ENCODE measurements at regions not wholly inside any gene's neighbourhood (a gene's known extent, or its start where the extent isn't known, plus 50 kb on each side); places are given as distances from the start of the nearest gene placed in this dataset.
"Not testable (repeated sequence)": the region's sequence is repeated elsewhere in the genome, so short reads cannot be mapped to it uniquely, and the experiment has no call there.

DNA sequence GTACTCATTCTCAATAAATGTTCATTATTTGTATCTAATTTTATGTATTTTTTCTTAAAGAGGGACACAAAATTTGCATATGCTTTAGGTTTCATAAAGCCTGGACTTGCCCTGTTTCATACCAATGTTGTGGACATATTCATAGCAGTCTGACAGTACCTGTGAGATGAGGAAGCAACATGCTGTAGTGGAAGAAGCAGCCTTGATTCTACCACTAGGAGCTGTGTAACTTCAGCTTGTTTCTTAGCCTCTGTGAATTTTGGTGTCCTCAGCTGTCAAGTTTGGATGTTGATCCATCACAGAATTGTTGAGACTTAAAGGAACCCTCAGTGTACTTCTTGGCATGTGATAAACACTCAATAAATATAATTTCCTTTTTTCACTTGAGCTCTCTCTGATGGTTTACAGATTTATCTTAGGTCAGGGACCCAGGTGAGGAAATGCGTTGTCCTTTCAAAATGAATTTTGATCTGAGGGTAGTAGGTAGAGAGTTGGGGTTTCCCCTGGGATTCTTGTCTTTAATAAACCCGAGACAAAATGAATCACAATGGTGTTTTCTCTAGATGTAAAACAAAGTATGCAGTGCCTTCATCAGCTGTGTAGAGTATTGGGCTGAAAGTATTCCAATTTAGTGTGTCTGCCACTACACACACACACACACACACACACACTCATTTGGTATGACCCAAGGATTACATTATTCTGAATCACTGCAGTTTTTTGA, 152.1 kb downstream of the KCNRG start:
- H3K4me3 ChIP-seq (ENCODE audit: low read length) = no peak overlapping the region
- TF ChIP-seq, protein P1, sequence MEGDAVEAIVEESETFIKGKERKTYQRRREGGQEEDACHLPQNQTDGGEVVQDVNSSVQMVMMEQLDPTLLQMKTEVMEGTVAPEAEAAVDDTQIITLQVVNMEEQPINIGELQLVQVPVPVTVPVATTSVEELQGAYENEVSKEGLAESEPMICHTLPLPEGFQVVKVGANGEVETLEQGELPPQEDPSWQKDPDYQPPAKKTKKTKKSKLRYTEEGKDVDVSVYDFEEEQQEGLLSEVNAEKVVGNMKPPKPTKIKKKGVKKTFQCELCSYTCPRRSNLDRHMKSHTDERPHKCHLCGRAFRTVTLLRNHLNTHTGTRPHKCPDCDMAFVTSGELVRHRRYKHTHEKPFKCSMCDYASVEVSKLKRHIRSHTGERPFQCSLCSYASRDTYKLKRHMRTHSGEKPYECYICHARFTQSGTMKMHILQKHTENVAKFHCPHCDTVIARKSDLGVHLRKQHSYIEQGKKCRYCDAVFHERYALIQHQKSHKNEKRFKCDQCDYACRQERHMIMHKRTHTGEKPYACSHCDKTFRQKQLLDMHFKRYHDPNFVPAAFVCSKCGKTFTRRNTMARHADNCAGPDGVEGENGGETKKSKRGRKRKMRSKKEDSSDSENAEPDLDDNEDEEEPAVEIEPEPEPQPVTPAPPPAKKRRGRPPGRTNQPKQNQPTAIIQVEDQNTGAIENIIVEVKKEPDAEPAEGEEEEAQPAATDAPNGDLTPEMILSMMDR (conservative IDR thresholded peaks at IDR 0.05; ENCODE audit: low read depth, low read length) = no peak
- no peak for DNase-seq (ENCODE audit: low read depth)

DNA sequence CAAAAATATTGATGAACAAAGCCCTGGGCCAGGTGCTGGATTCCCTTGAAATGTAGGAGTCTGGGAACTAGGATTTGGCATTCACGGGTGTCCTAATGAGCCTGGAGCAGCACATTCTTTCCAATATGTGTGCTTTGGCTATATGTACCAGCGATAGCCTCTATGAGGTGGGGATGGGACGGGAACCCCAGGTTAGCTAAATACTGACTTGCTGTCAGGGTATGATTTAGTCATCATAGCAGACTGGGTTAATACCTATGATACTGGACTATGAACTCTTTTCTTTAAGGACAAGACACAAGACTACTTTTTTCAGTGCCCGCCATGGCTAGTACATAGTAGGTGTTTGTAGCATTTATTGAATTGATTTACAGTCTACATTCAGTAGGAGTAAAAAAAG, 152.7 kb downstream of the KCNRG start:
- DNase-seq (ENCODE audit: low read depth) = no peak
- H3K4me3 ChIP-seq (ENCODE audit: low read length) = no peak overlapping the region
- TF ChIP-seq, protein P1 (conservative IDR thresholded peaks at IDR 0.05; ENCODE audit: low read depth, low read length) = no peak

DNA sequence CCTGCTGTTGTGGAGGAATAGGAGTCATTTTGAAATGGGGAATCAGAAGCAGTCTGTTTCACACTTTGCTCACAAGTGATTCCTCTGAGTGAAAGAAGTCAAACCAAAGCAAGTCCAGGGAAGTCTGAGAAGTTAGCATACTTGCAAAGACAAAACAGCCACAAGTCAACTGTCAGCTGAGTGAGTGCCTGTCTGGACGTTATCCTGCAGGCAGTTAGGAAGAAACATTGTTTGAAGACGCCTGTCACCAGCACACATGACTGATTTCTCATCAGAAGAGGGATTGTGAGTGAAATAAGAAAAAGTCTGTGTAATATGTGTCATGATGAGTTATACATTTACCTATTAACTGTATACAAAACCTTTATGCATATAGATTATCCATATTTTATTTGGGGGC, 153.5 kb downstream of the KCNRG start:
- TF ChIP-seq, protein P1 (conservative IDR thresholded peaks at IDR 0.05; ENCODE audit: low read depth, low read length) = no peak
- H3K4me3 ChIP-seq (ENCODE audit: low read length) = no peak overlapping the region
- DNase-seq (ENCODE audit: low read depth) = no peak

DNA sequence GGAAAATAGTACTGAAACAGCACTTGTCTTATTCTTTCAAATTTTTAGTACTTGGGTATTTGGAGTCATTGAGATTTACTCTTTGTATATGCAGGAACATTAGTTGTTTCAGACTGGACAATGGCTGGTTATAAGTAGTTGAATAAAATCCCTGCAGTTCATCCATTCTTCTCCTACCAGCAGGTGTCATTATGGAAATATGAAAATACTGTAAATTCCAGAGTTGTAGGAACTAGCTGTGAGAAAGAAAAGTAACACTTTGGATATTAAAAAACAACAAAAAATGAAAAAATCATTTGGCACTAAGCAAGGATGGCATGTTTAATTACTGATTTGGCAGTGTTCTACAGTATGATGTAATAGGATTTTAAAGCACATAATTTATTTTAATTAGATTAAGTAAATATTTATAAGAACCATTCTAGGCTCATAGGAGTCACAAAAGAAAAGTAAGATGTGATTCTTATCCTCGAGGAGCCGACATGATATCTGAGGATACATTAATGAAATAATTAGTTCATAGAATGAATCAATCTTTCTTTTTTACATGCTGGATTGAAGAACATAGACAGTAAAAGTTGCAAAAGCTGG, 155.3 kb downstream of the KCNRG start:
- no peak overlapping the region for H3K4me3 ChIP-seq (ENCODE audit: low read length)
- TF ChIP-seq, protein P1 (conservative IDR thresholded peaks at IDR 0.05; ENCODE audit: low read depth, low read length) = peak; percentile 55
- DNase-seq (ENCODE audit: low read depth) = no peak

DNA sequence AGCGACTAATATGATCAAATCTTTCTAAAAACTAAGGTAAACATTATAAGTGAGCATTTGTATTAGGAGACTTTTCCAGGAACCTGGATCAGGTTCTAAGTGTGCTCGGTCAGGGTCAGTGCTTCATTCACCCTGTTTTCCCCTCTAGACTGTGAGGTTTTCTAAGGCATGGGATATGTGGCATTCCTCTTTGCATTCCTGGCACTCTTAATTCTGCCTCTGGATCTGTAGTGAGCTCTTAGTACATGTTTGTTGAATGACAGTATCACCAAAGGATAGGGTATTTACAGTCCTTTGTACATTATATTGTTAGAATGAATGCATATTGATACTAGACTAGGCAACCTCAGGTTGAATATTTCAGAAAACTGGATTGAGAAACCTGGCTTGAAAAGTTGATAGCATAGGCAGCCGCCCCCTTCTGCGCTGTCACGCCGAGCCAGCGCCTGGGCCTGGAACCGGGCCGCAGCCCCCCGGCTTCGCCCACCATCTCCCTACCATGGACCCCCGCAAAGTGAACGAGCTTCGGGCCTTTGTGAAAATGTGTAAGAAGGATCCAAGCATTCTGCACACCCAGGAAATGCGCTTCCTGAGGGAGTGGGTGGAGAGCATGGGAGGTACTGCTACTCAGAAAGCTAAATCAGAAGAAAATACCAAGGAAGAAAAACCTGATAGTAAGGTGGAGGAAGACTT, 156.5 kb downstream of the KCNRG start:
- DNase-seq (ENCODE audit: low read depth) = peak; percentile 70
- H3K4me3 ChIP-seq (ENCODE audit: low read length) = no peak overlapping the region
- TF ChIP-seq, protein P1 (conservative IDR thresholded peaks at IDR 0.05; ENCODE audit: low read depth, low read length) = no peak

DNA sequence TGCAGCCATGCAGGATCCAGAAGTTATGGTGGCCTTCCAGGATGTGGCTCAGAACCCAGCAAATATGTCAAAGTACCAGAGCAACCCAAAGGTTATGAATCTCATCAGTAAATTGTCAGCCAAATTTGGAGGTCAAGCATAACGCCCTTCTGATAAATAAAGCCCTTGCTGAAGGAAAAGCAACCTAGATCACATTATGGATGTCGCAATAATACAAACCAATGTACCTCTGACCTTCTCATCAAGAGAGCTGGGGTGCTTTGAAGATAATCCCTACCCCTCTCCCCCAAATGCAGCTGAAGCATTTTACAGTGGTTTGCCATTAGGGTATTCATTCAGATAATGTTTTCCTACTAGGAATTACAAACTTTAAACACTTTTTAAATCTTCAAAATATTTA, 157.8 kb downstream of the KCNRG start:
- not testable (repeated sequence) for DNase-seq (ENCODE audit: low read depth); H3K4me3 ChIP-seq (ENCODE audit: low read length)

DNA sequence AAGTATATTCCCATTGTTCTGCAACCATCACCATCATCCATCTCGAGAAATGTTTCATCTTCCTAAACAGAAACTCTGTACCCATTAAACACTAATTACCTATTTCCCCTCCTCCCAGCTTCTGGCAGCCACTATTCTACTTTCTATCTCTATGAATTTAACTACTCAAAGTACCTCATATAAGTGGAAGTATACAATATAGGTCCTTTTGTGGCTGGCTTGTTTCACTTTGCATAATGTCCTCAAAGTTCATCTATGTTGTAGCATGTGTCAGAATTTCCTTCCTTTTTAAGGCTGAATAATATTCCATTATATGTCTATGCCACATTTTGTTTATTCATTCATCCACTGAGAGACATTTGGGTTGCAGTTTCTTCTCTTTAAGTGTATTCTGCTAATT, 159.4 kb downstream of the KCNRG start:
- TF ChIP-seq, protein P1 (conservative IDR thresholded peaks at IDR 0.05; ENCODE audit: low read depth, low read length) = no peak
- H3K4me3 ChIP-seq (ENCODE audit: low read length) = no peak overlapping the region
- DNase-seq (ENCODE audit: low read depth) = no peak
